ENCODE measurements at regions not wholly inside any gene's neighbourhood (a gene's known extent, or its start where the extent isn't known, plus 50 kb on each side); places are given as distances from the start of the nearest gene placed in this dataset.

DNA sequence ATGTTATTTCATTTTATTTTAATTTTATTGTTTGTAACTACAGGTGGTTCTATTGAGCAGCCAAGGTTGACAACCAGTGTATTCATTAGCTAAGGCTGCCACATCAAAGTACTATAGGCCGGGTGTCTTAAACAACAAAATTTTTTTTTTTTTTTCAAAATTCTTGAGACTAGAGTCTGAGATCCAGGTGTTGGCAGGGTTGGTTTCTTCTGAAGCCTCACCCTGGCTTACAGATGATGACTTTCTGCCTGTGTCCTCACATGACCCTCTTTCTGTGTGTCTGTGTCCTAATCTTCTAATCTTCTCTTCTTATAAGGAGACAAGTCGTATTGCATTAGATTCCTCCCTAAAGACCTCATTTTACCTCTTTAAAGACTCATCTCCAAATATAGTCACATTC is 208.4 kb downstream of the MANEA start:
- in situ Hi-C loops (cut with MboI; ENCODE audit: low sequenced_read_pairs, unreplicated experiment) = no loop called here
- no peak for TF ChIP-seq CTCF (IDR thresholded peaks at IDR 0.05; ENCODE audit: borderline replicate concordance, control extremely low read depth, extremely low read depth, insufficient read depth, missing control alignments)
- no peak for DNase-seq (ENCODE audit: low spot score)

DNA sequence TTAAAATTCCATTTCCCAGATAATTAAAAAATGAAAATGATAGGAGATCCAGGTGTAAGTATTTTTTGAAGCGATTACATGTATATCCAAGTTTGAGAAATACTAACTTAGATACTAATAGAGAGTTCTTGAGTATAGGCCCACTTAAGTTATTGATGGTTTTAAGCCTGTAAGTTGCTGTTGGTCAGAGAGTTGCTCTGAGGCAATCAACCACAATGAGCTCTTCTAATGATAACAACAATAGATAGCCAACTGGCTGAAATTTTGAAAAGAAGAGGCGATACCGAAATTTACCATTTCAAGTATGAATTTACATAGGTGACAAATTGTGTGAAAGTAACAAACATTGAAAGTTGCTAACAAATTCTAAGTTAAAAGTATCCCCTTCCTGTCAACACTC is 209.5 kb downstream of the MANEA start:
- in situ Hi-C loops (cut with MboI; ENCODE audit: low sequenced_read_pairs, unreplicated experiment) = no loop called here
- no peak for TF ChIP-seq CTCF (IDR thresholded peaks at IDR 0.05; ENCODE audit: borderline replicate concordance, control extremely low read depth, extremely low read depth, insufficient read depth, missing control alignments)
- DNase-seq (ENCODE audit: low spot score) = no peak

DNA sequence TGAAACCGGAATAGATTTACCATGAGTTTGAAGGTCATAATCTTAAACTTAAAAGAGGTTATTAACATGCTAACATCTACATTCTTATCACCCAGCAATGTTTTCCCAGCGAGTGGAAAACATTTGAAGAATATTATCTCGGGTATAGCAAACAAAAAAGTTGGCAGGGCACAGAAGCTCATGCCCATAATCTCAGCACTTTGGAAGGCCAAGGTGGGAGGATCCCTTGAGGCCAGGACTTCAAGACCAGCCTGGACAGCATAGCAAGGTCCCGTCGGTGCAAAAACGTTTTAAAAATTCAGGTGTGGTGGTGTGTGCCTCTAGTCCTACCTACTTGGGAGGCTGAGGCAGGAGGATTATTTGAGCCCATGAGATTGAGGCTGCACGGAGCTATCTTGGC is 213.5 kb downstream of the MANEA start:
- DNase-seq (ENCODE audit: low spot score) = no peak
- in situ Hi-C loops (cut with MboI; ENCODE audit: low sequenced_read_pairs, unreplicated experiment) = no loop called here
- no peak for TF ChIP-seq CTCF (IDR thresholded peaks at IDR 0.05; ENCODE audit: borderline replicate concordance, control extremely low read depth, extremely low read depth, insufficient read depth, missing control alignments)

DNA sequence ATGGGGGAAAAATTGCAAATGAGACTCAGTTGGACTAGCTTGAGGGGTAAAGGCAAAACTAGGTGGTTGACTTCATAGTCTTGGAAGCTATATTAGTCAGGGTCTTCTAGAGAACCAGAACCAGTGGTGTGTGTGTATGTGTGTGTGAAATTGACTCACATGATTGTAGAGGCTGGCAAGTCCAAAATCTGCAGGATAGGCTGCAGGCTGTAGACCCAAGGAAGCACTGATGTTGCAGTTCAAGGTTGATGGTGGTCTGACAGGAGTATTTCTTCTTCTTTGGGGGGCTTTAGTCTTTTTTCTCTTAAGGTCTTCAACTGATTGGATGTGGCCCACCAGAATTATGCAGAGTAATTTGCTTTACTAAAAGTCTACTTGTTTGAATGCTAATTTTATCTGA is 217.4 kb downstream of the MANEA start:
- no peak for DNase-seq (ENCODE audit: low spot score)
- TF ChIP-seq CTCF (IDR thresholded peaks at IDR 0.05; ENCODE audit: borderline replicate concordance, control extremely low read depth, extremely low read depth, insufficient read depth, missing control alignments) = no peak
- in situ Hi-C loops (cut with MboI; ENCODE audit: low sequenced_read_pairs, unreplicated experiment) = no loop called here

GRCh38 chr6:95795927-95796326 is 218.6 kb downstream of the MANEA start:
- in situ Hi-C loops (cut with MboI; ENCODE audit: low sequenced_read_pairs, unreplicated experiment) = no loop called here
- no peak for DNase-seq (ENCODE audit: low spot score)
- TF ChIP-seq CTCF (IDR thresholded peaks at IDR 0.05; ENCODE audit: borderline replicate concordance, control extremely low read depth, extremely low read depth, insufficient read depth, missing control alignments) = no peak

DNA sequence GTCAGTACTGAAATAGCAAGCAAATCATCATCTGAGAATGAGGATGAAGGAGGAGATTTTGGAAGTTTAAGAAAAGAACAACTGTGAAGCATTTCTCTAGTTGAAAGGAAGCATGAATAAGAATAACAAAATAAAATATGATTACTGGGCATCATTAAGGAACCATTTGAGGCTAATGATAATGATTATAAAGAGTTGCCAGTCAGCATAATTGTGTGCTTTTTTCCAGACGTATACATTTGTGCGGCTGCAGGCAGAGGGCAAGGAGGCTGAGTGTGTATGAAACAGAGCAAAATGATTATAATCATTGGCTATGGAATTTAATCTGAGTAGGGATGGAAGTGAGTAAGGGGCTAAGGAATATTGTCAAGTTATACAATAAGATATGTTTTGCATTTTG is 218.7 kb upstream of the FUT9 start:
- no peak for DNase-seq (ENCODE audit: low spot score)
- in situ Hi-C loops (cut with MboI; ENCODE audit: low sequenced_read_pairs, unreplicated experiment) = no loop called here
- no peak for TF ChIP-seq CTCF (IDR thresholded peaks at IDR 0.05; ENCODE audit: borderline replicate concordance, control extremely low read depth, extremely low read depth, insufficient read depth, missing control alignments)

- no peak for TF ChIP-seq CTCF (IDR thresholded peaks at IDR 0.05; ENCODE audit: borderline replicate concordance, control extremely low read depth, extremely low read depth, insufficient read depth, missing control alignments)
- in situ Hi-C loops (cut with MboI; ENCODE audit: low sequenced_read_pairs, unreplicated experiment) = no loop called here
- DNase-seq (ENCODE audit: low spot score) = no peak
These were observed 212.8 kb upstream of the FUT9 start for GRCh38 chr6:95802978-95803377.
